Tibial nerve (tissue), 4 donors: ENCODE measurements at regions not wholly inside any gene's neighbourhood (a gene's known extent, or its start where the extent isn't known, plus 50 kb on each side); places are given as distances from the start of the nearest gene placed in this dataset.

Source experiments
- DNase-seq, 2 donors: peaks; one replicate each; pipeline ENCODE4 v3.0.0-alpha.2; 2019; ENCODE audit warnings: low spot score in 2 of 2
- H3K27ac ChIP-seq, 4 donors: fragments of 200-600 bp; sonication (generic) in 3 of 4; one replicate each; pipeline ENCODE4 v1.5.1; 2017 to 2019; ENCODE audit warnings: mild to moderate bottlenecking in 1 of 4
- H3K27me3 ChIP-seq, 2 donors: fragments of 200-600 bp; sonication (generic) in 1 of 2; one replicate each; pipeline versions ENCODE4 v1.5.1 to v1.6.0; 2017 to 2019
- H3K36me3 ChIP-seq, 3 donors: fragments of 200-600 bp; sonication (generic); one replicate each; pipeline ENCODE4 v1.5.1; 2018 to 2019
- H3K4me1 ChIP-seq, 4 donors: fragments of 200-600 bp; sonication (generic) in 3 of 4; one replicate each; pipeline ENCODE4 v1.5.1; 2017 to 2019
- H3K4me3 ChIP-seq, 4 donors: fragments of 200-600 bp; sonication (generic) in 3 of 4; one replicate each; pipeline ENCODE4 v1.5.1; 2017 to 2019; ENCODE audit warnings: mild to moderate bottlenecking in 1 of 4, moderate library complexity in 1 of 4
- H3K9me3 ChIP-seq, 4 donors: fragments of 200-600 bp; sonication (generic) in 3 of 4; one replicate each; pipeline ENCODE4 v1.5.1; 2017 to 2019
- EP300 ChIP-seq, 2 donors: sonication (generic); formaldehyde crosslinking; IDR thresholded peaks; one replicate each; pipeline ENCODE4 v1.6.1; 2017; ENCODE audit warnings: antibody characterized with exemption in 2 of 2, mild to moderate bottlenecking in 1 of 2
- POLR2A ChIP-seq, 2 donors: fragments of 450-650 bp; IDR thresholded peaks; one replicate each; pipeline ENCODE4 v1.6.1; 2017; ENCODE audit warnings: antibody characterized with exemption in 2 of 2, mild to moderate bottlenecking in 2 of 2, moderate library complexity in 2 of 2
- WGBS, 2 donors: methylation state at CpG; one replicate each; pipeline ENCODE4 v1.1.5; 2018; 5-methylcytosine and 5-hydroxymethylcytosine counted together
- TF ChIP-seq, protein P1 (sequence below), 5 experiments: fragments of 200-600 bp in 3 of 5; fragments of 450-650 bp in 2 of 5; sonication (generic) in 3 of 5; IDR thresholded peaks; one replicate each; pipeline ENCODE4 v1.5.1; 2016 to 2019; ENCODE audit warnings: antibody characterized with exemption in 5 of 5, mild to moderate bottlenecking in 3 of 5, moderate library complexity in 2 of 5

DNA sequence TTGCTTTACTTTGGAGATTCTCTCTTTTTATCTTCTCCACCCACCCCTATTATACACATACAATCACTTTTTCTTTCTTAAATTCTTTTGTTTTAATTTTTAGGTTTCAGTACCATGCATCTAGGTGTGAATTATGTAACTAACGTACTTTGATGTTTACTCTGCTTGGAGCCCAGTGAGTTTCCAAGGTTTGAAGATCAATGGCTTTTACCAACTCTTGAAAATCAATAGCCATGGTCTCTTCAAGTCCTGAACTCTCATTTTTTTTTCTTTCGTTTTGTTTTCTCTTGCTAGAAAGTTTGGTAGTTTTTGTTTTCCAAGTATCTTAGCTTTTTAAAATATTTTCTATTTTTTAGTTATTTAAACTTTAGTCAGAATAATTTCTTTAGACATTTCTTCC, 417.2 kb downstream of the ZBBX start:
- WGBS, 2 donors, result 74 to 77% methylated on average over 2 of the region's 2 CpGs
- Histone ChIP-seq H3K4me1 (no peaks in the 10 kb centered on the region), H3K9me3 (peaks cover 0 to 9% (median 0%) of the 10 kb centered on the region in 4 donors), H3K4me3 (no peak overlapping the region), H3K36me3 (no peaks in the 10 kb centered on the region), H3K27me3 (no peaks in the 10 kb centered on the region), H3K27ac (no peak overlapping the region)
- no peak for DNase-seq
- TF ChIP-seq POLR2A (IDR thresholded peaks at IDR 0.05) (no peak), EP300 (IDR thresholded peaks at IDR 0.05) (no peak)
- TF ChIP-seq, protein P1, sequence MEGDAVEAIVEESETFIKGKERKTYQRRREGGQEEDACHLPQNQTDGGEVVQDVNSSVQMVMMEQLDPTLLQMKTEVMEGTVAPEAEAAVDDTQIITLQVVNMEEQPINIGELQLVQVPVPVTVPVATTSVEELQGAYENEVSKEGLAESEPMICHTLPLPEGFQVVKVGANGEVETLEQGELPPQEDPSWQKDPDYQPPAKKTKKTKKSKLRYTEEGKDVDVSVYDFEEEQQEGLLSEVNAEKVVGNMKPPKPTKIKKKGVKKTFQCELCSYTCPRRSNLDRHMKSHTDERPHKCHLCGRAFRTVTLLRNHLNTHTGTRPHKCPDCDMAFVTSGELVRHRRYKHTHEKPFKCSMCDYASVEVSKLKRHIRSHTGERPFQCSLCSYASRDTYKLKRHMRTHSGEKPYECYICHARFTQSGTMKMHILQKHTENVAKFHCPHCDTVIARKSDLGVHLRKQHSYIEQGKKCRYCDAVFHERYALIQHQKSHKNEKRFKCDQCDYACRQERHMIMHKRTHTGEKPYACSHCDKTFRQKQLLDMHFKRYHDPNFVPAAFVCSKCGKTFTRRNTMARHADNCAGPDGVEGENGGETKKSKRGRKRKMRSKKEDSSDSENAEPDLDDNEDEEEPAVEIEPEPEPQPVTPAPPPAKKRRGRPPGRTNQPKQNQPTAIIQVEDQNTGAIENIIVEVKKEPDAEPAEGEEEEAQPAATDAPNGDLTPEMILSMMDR (IDR thresholded peaks at IDR 0.05), result no peak

DNA sequence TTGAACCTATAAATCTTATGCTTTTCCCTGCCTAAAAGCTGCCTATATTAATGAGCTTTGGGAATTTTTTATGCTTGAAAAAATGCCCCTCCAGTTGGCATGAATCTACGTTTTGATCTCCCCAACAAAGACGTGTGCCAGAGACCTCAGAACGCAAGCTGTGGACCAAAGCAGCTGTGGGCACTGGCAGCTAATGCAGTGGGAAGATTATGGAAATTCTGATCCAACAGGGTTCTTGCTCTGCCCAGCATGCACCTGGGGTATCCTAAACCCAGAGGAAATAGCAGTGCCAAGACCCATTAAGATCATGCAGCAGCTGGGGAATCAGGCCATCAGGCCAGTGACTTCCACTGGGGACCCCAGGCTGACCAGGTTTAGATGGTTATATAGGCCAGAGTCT, 423.0 kb downstream of the ZBBX start:
- 81 to 84% methylated on average over 3 of the region's 3 CpGs for WGBS, 2 donors
- no peak for DNase-seq
- no peak for TF ChIP-seq EP300 (IDR thresholded peaks at IDR 0.05)
- TF ChIP-seq, protein P1 (IDR thresholded peaks at IDR 0.05), result no peak
- TF ChIP-seq POLR2A (IDR thresholded peaks at IDR 0.05), result no peak

DNA sequence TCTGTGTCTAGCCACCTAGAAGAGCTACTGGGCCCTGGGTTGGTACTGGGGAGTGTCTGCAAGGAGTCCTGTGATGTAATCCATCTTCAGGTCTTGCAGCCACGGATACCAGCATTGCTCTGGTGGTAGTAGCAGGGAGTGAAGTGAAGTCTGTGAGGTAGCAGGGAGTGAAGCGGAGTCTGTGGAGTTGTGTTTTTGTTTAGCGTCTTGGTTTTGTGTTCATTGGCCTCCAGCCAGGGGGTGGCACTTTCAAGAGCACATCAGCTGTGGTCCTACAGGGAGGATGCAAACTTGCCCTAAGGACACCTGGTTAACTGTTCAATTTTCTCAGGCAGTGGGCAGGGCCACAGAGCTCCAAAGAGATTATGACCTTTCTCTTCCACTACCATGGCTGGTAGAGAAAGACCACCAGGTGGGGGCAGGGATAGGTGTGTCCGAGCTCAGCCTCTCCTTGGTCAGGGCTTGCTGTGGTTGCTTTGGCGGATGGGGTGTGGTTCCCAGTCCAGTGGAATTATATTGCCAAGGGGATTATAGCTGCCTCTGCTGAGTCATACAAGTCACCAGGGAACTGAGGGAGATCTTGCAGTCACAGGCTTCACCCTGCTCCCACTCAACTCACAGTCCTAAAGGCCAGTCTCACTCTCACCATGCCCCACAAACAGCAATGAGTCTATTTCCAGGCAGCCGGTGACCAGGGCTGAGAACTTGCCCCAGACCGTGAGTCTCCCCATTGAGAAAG, 424.7 kb downstream of the ZBBX start:
- peaks cover 0 to 17% (median 0%) of the 10 kb centered on the region in 4 donors for H3K9me3 ChIP-seq
- H3K27ac ChIP-seq, result no peak overlapping the region
- H3K4me1 ChIP-seq, result no peaks in the 10 kb centered on the region
- no peak for TF ChIP-seq EP300 (IDR thresholded peaks at IDR 0.05)
- TF ChIP-seq, protein P1 (IDR thresholded peaks at IDR 0.05), result no peak
- no peak for TF ChIP-seq POLR2A (IDR thresholded peaks at IDR 0.05)
- H3K4me3 ChIP-seq, result no peak overlapping the region
- DNase-seq, result no peak
- H3K27me3 ChIP-seq, result no peaks in the 10 kb centered on the region
- WGBS, 2 donors, result 90 to 93% methylated on average over 7 of the region's 7 CpGs
- H3K36me3 ChIP-seq, result no peaks in the 10 kb centered on the region

More for the DNA sequence above, 423.0 kb downstream of the ZBBX start:
- no peaks in the 10 kb centered on the region for H3K36me3 ChIP-seq
- H3K9me3 ChIP-seq, result peaks cover 0 to 17% (median 0%) of the 10 kb centered on the region in 4 donors
- H3K4me1 ChIP-seq, result no peaks in the 10 kb centered on the region
- H3K4me3 ChIP-seq, result no peak overlapping the region
- no peak overlapping the region for H3K27ac ChIP-seq
- no peaks in the 10 kb centered on the region for H3K27me3 ChIP-seq

DNA sequence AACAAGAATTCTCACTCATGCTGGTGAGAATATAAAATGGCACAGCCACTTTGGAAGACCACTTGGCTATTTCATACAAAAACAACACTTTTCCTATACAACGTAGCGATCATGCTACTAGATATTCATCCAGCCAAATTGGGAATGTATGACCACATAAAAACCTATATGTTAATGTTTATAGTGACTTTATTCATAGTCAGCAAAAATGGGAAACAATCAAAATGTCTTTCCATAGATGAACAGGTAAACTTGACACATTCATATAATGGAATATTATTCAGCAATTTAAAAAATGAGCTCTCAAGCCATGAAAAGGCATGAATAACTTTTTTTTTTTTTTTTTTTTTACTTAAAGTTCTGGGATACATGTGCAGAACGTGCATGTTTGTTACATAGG, 445.2 kb downstream of the ZBBX start:
- Histone ChIP-seq H3K27me3 (no peaks in the 10 kb centered on the region), H3K36me3 (no peaks in the 10 kb centered on the region), H3K4me3 (no peak overlapping the region), H3K27ac (no peak overlapping the region), H3K9me3 (peaks cover 0 to 5% (median 0%) of the 10 kb centered on the region in 4 donors), H3K4me1 (no peaks in the 10 kb centered on the region)
- TF ChIP-seq EP300 (IDR thresholded peaks at IDR 0.05) (no peak), POLR2A (IDR thresholded peaks at IDR 0.05) (no peak)
- TF ChIP-seq, protein P1 (IDR thresholded peaks at IDR 0.05), result no peak
- no peak for DNase-seq
- 90 to 95% methylated on average over 3 of the region's 3 CpGs for WGBS, 2 donors

DNA sequence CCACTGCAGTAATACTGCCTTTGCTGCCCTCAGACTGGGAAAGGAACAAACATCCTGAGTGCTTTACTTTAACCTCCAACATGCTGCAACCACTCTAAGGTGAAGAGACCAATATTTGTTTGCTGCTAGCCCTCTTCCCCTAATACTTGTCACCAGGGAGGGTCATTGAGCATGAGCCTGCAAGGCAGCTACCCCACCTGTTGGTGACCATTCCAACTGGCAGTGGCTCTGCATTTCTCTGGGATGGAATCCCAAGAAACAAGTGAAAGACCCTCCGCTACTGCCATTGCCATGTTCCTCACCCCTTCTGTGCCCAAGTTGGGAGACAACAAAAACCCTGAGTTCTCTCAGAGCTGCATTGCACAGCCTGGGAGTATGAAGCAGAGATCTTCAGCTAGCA, 462.7 kb downstream of the ZBBX start:
- no peaks in the 10 kb centered on the region for H3K4me1 ChIP-seq
- 91 to 100% methylated on average over 1 of the region's 1 CpG for WGBS, 2 donors
- no peak overlapping the region for H3K4me3 ChIP-seq
- no peaks in the 10 kb centered on the region for H3K27me3 ChIP-seq
- no peaks in the 10 kb centered on the region for H3K36me3 ChIP-seq
- H3K27ac ChIP-seq, result no peak overlapping the region
- TF ChIP-seq POLR2A (IDR thresholded peaks at IDR 0.05) (no peak), EP300 (IDR thresholded peaks at IDR 0.05) (no peak)
- TF ChIP-seq, protein P1 (IDR thresholded peaks at IDR 0.05), result no peak
- peaks cover 0 to 24% (median 0%) of the 10 kb centered on the region in 4 donors for H3K9me3 ChIP-seq
- DNase-seq, result no peak
